Activated CD8-positive, alpha-beta memory T cell treated with anti-CD3 and anti-CD28 coated beads for 24 hours (primary cell): ENCODE measurements at regions not wholly inside any gene's neighbourhood (a gene's known extent, or its start where the extent isn't known, plus 50 kb on each side); places are given as distances from the start of the nearest gene placed in this dataset.

Source experiments
- DNase-seq: peaks from one replicate; pipeline ENCODE4 v3.0.0-alpha.2; 2020

DNA sequence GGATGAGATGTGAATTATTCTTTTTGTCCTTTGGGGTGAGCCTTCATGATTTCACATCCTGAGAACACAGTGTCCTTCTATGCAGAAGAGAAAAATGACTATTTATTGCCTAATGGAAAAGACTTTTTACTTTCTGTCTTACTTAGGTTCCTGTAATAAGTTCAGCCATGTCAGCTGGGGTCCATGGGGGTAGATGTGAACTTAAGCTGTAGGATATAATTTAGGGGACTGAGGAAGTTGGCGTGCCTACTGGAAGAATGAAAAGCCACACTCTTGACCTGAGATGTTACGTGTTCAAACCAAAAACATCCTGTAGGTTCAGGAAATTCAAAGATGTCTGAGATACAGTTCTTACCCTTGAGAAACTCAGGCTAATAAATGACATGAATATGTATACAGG is 660.5 kb downstream of the TOX3 start:
- DNase-seq, result no peak

DNA sequence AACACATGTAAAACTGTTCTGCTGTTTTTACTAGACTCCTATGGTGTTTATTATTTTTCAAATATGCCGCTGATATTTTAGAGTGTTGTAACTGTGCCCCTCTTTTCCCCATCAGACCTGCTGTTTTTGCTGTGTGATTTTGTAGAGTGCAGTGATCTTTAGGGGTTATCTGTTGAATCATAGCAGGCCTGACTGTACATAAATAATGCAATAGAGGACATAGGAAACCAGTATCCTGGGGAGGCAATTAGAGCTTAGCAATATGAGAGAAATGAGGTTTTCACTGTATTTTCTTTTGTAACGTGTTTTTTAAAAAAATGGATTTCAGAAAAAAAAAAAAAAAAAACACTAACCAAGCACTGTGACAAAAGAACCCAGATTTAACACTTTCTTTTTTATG is 662.2 kb downstream of the TOX3 start:
- no peak for DNase-seq

DNA sequence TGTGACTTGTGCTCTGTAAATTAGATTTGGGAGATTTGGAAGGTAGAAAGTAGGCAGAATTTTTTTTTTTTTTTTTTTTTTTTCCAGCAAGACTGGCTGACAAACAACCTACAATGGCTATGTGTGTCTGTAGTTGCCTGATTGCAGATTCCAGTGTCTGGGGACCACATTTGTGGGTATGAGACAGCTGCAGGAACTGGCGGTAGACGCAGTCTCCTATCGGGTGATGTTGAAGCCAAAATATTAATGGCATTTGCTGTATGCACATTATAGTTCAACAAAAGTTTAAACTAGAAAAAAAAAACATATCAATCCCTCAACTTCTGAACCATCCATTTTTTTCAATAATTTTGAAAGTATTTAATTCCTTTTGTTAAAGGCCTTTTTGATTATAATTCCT is 665.2 kb downstream of the TOX3 start:
- DNase-seq, result no peak

DNA sequence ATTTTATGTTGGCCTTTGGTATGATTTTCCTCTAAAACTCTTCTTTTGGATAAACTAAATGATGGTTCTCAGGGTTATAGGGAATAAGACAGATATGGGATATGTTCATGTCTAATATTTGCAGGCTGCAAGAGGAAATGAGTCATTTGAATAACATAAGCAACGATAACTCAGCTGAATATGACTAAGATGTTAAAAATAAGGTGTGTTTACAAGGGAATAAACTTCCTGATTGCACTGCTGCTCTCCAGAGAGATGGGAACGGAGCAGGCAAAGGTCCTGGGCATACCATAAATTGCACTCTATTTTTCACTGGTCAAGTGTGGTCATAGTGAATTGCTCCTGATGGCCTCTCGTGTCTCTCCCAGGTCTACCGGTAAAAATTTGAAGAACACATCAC is 666.2 kb downstream of the TOX3 start:
- DNase-seq, result no peak

DNA sequence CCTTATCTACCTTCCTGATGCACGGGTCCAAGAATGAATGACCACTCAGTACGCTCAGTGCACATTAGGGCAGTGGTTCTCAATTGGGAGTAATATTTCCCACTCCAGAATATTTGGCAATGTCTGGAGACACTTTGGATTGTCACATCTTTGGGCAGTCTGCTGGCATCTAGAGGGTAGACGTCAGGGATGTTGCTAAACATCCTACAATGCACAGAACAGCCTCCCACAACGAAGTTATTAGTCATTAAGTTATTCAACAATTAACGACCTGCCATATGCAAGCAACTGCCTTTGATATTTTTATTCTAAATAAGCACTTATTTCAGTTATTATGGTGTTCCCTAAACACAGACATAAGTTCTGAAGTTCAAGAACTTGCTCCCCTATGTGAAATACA is 669.3 kb downstream of the TOX3 start:
- DNase-seq, result no peak

DNA sequence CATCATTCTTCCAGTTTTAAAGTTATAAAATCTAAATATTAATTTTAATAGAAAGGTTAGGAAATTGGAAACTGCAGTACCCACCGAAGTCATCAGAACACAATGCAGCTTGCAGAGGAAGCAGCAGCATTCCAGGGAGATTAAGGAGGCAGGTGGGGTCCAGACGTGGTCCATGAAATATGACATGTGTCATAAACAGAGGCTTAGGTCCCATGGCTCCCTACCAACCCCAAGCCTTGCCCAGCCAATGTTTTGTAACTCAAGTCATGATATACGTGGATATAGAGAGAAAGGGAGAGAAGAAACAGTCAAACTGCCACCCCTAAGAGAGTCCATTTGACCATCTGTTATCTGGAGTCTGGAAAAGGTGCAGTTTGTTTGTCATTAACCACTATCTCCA is 670.0 kb downstream of the TOX3 start:
- DNase-seq, result no peak

DNA sequence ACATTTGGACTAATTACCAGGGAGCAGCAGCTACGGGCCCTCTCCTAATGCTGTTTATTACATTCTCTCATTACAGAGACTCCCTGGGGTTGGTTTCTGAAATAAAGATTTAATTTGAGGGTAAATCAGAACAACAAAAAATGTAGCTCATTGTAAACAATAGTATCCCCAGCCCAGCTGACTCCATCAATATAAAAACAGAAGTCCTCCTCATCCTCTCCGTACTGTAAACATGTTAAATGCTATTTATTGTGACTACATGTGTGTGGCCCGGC is 670.4 kb downstream of the TOX3 start:
- DNase-seq, result no peak

DNA sequence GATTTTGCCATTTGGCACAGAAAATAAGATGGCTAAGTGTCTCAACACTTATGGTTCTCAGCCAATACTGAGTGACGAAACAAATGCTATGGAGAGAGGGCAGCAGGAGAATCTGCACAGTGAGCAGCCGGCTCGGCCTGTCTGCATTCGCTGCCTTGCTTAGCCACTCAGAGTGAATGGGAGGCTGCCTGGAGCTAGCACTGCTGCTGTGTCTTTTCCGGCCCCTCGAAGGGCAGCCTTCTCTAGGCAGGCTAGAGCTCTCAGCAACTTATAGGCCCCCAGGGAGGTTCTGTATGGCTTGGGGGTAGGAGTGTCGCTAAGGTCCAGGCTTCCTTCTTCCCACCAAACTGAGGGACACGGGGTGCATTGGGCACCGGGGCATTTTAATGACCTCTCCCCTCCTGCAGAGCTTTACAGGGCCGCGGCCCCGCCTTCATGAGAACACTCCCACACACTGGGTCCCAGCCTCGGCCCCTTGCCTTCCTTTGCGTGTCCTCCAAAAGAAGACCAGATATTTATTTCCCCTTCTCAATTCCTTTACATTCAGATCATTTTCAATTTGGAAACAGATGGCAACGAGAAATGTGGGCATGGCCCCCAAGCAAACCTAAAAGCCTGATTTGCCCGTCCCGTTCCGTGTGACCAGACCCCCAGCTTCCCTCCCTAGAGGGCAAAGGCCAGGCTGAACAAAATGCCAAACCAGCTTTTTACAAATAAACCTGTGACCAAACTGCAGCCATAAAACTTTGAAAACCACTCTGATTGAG is 670.9 kb downstream of the TOX3 start:
- DNase-seq, result no peak

DNA sequence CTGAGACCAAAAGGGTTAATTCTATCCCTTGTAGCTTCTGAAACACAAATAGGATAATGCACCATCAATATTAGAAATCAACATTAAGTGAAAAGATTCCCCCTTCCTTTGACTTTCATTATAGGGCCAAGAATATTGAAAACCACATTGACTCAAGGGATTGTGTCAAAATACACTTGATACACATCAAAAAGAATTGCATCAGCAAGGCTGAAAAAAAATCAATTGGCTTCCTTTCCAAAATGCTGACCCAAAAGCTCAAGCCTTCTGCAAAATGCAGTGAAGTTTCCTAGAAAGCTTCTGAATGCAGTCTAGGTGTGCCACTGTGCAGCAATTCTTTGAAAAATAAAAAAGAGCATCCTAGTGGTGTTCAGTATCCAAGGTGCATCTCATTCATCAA is 674.4 kb downstream of the TOX3 start:
- no peak for DNase-seq

DNA sequence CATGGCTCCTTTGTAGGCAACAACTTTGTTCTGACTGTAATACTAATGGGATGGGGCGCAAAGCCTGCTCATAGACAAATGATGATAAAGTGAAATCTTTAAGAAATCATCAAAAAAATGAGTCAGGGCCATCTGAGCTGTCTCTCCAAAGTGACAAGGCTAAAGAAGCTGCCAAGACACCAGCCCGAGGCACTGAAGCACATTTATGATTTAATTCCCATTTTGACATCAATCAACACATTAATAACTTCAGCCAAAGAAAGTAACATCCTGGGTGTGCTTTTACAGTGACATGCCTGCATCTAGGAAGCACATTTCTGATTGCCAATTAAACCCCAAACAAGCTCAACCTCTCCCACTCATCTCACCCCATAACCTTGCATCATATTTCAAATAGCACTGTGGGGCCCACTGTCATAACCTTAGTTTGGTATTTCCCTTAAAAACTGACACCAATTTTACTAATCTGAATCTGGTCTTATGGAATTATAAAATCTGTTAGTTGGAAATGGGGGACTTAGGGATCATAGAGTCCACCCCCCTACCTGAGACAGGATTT is 676.6 kb downstream of the TOX3 start:
- no peak for DNase-seq

DNA sequence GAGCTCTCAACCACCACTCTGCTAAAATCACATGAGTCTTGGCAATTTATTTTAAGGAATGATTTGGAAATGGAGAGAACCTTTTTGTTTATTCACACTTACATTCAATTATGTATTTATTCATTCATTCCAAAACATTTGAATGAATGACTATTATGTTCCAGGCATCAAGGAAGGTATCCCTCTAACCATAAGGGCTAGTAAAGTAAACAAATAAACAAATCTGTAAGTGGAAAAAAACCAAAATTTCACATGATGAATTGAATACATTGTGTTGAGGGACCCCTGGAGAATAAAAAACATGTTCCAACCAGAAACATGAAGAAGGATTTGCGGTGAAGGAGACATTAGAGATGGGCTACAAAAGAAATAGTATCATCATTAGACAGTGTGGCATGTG is 677.8 kb downstream of the TOX3 start:
- no peak for DNase-seq

DNA sequence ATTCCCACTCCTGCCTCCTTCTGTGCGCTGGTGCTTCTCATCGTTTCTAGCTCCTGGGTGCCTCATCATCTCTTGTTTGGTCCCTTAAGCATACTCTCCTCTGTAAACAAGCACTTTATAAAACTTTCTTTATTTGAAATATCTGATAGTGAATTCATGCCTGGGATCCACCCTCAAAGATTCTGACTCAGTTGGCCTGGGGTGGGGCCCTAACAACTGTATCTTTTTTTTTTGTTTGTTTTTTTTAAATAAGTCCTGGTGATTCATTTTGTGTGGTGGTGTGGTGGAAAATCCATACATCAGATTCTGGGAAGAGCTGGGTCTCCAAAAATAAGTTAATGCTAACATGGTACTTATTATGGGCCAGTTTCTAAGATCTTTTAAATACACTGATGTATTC is 678.3 kb downstream of the TOX3 start:
- no peak for DNase-seq

DNA sequence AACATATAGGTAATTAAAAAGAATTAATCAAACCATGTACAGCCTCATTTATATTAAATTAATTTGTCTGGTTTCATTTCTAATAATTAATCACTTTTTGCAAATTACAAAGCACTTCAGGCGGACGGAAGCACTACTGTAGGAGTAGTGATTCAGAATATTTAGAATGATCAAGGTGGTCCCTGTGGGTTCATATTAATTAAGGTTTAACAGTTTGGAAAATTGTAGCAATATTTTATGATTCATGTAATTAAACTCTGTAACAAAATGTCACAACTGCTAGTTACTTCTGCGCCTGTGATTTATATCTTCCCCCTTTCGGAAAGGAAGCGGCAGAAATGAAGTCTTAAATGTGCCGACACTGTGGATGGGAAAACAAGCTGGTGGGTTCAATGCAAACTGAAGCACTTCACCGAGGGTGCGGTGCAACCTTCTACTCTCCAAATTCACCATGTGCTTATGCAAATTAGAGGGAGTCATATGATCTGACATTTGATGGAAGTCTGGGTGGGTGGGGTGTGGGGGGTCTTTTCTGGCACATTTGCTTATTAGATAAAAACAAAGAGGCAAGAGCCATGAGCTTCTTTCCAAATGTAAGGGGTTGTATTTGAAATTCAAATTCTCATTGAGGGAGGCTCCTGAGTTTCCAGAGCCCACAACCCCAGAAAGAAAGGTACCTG is 679.4 kb downstream of the TOX3 start:
- DNase-seq, result no peak

DNA sequence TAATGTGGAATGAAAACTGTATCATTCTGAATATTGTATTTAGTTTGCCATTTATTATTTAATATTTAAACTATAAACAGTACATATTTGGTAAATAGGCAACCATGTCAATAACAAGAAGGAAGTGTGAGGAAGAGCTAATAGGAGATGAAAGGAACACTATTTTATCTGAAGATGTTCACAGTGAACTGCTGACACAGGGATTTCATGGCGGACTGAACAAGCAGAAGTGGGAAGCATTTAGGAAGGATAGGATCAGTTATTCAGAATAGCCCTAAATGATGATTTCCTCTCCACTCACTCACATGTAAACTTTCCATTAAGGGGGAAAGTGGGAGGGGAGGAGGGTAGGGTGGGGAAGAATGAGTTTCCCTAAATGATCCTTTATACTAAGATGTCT is 682.4 kb downstream of the TOX3 start:
- DNase-seq, result no peak

DNA sequence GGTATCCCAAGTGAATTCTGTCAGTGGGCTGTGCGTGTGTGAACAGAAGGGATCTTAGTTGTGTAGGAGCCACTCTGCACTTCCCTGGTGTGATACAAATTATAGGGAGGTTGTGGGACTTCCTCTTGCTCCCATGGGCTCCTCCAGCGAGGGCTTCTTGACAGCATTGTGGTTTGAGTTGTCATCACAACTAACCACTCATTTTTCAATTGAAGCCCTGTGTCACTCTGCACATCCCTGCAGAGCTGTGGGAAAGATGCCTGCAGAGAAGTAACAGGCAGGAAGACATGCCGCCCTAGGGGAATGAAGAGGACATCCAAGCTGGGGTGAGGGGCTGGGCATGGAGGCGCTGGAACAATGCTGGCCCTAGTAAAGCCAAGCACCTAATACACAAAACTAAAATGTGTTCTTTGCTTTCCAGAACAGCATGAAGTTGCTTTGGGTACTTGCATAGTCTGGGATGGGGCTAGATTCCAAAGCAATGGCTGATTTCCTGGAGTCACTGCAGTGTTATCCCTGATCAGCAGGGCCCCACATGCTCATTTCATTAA is 692.5 kb downstream of the TOX3 start:
- DNase-seq, result no peak

DNA sequence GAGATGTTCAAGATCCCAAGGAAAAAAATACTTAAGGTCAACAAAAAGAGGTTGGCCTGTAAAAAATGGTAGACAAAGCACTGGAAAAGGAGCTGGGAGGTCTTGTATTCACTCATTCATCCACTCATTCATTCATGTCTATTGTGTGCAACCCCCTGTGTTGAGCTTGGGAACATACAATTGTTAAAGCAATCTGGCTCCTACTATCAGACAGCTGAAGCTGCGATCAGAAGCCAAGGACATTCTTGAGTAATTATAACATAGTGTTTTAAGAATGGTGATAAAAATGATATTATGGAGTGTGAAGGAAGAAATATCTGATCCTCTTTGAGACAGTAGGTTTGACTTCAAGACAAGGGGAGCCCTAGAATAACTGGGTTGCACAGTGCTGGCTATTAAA is 693.4 kb downstream of the TOX3 start:
- no peak for DNase-seq

DNA sequence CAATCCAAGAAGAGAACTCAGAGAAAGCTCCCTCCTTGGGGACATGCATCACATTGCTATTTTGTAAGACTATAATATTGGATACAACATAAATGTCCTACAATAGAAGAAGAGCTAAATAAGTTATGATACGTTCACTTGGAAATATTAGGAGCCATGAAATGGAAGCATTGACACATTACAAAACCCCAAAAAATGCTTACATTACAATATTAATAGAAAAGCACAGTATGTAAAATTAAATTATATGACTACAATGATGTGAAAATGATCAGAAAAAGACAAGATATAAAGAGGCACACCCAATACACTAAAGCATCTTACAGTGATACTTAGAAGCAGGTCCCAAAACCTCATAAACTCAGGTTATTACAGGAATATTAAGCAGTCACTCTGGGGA is 694.1 kb downstream of the TOX3 start:
- no peak for DNase-seq

DNA sequence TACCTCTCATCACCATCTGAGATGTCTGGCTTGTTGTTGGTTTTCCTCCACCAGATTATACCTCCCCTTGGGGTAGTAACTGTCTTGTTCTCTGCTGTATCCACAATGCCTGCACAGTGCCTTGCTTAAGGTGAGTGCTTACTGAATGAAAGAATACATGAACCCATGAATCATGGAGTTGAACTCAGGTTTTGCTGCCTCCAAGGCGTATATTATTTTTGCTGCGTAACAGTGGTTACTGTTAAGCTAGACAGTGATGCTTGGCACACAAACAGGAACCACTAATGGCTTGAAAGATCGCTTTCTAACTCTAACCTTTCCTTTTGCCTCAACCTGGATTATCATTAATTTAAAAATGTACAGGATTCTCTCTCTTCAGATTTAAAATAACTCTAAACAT is 695.8 kb downstream of the TOX3 start:
- DNase-seq, result no peak

DNA sequence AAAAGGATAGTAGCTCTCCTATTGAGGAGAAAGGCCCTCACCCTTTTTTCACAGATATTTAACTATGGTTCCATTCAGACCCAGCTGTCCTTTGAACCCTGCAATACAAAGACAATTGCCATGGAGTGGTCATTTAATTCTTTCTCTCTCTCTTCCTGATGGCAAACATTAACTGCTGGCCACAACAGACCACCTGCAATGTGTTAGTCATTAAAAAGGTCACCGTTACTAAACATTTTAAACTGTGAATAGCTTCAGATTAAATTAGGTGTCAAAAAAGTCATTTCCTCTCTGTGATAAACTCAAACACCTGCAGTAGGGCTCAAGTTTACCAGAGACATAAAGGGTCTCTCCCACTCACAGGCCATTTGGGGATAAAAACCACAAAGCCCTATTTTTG is 697.2 kb downstream of the TOX3 start:
- no peak for DNase-seq

DNA sequence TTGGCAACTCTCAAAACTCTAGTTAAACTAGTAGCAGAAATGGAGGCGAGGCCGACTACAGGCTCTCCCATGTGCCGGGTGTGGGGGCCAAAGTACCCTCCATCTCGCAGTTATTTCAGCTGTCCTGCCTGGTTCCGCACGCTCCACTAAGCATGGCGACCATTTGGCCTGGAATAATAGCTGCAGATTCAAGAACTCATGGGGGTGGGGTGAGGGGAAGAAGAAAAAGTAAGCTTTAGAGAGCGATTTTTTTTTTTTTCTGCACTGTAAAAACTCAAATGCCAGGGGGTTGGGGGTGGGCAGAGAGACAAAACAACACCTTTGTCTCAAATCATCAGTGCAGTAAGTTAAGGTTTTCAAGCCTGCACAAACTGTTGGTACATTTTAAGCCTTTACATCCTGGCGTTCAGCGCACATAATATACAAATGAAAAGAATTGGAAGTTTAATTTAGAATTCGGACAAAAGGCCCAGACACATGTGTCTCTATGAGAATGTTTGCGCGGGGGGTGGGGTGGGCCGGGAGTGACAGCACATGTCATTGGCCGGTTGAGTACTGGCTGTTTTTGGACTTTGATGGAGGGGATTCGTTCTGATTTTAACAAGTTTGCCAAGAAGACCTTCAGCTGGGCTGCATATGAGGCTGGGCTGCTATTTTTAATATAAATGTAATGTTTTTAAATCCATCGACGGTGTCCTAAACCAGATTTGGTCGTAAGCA is 694.7 kb upstream of the SALL1 start:
- no peak for DNase-seq

DNA sequence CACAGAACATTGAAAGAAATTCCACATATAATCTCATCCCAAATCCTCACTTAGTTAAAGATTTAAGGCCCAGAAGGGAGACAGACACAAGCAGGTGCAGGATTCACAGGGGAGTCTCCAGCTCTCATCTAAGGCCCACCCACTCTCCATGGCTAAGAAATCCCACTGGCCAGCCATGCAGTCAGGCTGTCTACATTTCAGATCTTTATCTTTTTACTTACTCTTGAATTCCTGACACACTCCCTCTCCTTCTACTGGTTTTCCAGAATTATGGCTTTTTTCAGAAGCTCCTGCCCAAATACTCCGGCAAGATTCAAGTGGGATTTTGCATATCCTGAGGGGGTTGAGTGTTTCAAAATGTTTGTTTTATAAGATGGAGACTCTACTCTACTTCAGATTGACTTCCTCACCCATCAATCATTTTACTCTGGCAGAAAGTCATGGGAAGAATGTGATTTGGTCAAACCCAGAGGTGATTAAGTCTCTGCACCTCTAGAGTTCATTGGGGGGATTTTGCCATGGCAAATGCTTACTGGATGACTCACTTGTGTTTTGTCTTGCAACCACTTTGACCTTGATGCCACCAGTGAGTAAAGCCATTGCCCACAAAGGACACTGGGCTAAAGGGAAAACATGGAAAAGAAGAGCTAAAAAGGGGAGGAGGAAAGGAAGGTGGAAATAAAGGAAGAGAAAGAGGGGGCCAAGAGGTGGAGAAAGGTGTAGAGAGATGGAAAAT is 688.8 kb upstream of the SALL1 start:
- no peak for DNase-seq

DNA sequence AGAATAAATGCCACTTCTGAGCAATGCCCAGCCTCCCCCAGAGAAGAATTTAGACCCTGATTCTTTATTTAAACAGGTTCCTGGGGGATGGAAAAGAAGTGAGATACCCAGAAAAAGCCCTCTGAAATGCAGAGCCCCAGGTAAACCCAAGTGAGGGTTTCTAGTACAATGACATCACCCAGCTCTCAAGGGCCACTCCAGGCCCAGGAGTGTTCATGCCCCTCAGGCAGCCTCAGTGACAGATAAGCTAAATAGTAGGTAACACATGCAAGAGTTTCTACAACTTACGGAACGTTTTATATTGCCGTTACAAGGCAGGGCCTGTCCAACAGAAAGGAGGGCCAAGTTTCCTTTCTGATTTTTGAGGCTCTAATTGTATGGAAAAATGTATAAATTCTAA is 683.7 kb upstream of the SALL1 start:
- no peak for DNase-seq

DNA sequence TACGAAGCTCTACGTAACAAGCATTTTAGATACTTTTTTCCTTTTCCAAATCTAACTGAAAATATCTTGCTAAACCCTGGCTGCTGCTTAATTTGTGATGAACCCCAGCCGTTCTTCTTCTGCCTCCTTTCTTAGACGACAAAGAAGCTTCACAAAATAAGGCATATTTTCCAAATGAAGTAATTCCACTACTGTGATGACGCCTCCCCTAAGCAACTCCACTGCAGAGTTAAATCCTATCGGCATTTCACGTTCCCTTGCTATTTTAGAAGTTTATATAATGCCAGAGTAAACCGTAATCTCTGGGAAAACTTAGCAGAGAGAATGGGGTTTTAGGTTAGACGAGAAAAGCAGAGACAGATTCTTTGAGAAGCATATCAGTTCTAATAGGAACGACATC is 683.1 kb upstream of the SALL1 start:
- DNase-seq, result no peak
